Left renal pelvis (tissue), 4 donors: ENCODE measurements at regions not wholly inside any gene's neighbourhood (a gene's known extent, or its start where the extent isn't known, plus 50 kb on each side); places are given as distances from the start of the nearest gene placed in this dataset.
"Not testable (repeated sequence)": the region's sequence is repeated elsewhere in the genome, so short reads cannot be mapped to it uniquely, and the experiment has no call there.

Experiments used
- DNase-seq, 4 donors: peaks; one replicate each; pipeline ENCODE4 v3.0.0-alpha.2; 2013; ENCODE audit warnings: low read depth in 4 of 4, low spot score in 3 of 4

DNA sequence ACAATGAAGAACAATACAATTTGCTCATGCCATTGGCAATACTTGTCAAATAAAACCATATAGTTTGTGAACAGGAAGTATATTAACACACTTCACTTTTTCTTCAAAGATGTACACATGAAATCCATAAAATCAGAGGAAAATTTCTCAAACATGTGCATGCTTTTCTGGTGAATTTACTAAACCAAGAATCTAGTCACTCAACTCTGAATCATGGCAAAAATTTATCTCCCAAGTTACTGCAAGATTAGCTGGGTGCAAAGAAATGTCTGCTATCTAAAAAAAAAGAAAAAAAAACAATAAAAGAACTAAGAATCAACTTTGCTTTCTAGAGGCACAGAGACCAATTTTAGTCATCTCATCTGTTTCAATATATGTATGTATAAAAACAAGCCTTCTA lies 419.2 kb downstream of the NR4A2 start:
- DNase-seq: no peak

DNA sequence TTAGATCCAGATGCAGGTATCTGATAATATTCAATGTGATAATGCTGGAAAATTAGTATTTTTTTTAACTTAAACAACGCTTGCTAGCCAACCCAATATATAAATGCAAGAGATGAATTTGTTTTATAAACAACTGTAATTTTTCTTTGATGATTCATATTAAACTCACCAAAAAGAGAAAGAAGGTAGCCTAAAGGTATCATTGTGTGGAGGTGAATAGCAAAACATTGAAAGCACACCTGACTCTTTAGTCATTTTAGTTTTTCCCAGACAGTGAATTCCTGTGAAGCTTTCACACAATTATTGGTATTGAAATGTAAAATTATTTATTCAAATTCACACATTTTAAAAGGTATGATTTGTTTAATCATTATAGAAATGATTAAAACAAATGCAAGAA lies 424.0 kb downstream of the NR4A2 start:
- DNase-seq: no peak

GRCh38 chr2:155907211-155907610 lies 425.3 kb downstream of the NR4A2 start:
- no peak for DNase-seq

DNA sequence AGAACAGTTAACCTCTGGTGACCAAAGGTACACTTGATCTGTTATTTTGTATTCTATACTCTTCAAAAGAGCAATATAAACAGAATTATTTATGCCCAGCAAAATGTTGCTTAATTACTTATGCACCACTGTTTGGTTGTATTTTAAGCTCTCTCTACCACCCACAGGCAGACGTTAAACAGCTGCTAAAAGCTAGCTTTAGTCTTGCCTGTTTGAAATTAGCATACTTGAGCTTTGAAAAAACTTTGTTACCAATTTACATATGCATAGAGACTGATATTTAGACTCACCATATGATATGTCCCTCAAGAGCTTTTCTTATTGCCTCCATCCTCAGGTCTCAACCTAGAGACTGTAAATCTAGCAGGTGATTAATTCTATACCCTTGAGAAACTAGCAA lies 426.9 kb downstream of the NR4A2 start:
- DNase-seq: no peak

DNA sequence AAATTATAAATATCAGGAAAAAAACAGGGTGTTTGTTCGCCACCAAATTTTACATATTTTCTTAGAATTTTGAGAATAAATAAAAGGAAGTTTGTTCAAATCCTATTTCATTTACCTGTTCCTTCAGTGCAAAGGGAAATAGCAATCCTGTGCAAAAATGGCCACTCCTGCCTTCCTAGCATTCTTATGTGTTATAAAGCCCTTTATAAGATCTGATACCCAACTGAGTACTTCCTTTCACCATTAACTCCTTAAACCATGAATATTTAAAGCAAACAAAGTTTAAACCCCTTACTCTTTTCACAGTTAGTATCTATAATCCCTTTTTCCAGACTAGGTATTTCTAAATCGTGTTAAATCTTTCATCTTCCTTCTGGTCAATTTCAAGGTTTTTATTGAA lies 427.8 kb downstream of the NR4A2 start:
- no peak for DNase-seq

- no peak for DNase-seq
Observed at GRCh38 chr2:155902635-155903034, 429.9 kb downstream of the NR4A2 start.

- no peak for DNase-seq
Observed at GRCh38 chr2:155895016-155895415, 437.5 kb downstream of the NR4A2 start.

- not testable (repeated sequence) for DNase-seq
Observed at GRCh38 chr2:155880382-155880781, 452.1 kb downstream of the NR4A2 start.

GRCh38 chr2:155879900-155880299 lies 452.6 kb downstream of the NR4A2 start:
- DNase-seq: not testable (repeated sequence)

DNA sequence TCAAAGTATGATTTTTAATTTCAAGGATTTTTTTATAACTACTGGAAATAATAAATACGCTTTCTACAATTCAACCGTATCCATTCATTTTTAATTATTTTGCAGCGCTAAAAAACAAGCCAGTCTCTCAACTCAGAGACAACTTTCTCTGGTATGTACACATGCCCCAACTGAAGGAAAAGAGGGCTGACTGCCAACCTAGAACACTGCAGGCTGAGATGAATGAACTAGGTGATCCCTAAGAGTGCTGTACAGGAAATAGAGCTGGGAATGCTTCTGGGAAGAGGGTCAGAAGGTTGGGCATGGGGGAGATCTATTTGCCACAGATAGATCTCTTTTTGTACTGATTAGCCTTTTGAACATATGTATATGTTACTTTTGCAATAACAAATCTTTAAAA lies 460.1 kb downstream of the NR4A2 start:
- DNase-seq: no peak

DNA sequence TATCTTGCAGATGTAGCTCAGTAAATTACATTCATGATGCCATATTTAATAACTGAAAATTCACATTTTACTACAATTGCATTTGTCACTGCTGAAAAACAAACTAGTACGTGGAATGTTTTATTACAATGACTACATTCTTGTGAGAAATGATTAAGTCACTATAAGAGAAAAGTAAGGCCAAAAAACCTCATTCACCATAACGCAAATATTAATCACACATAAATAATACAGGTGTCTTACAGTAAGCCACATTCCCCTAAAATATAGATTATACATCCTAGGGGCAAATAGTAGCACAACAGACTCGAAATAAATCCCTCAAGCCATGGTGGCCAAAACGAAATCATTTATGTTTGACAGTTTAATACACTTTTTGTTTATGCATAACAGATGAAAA lies 460.6 kb downstream of the NR4A2 start:
- no peak for DNase-seq

DNA sequence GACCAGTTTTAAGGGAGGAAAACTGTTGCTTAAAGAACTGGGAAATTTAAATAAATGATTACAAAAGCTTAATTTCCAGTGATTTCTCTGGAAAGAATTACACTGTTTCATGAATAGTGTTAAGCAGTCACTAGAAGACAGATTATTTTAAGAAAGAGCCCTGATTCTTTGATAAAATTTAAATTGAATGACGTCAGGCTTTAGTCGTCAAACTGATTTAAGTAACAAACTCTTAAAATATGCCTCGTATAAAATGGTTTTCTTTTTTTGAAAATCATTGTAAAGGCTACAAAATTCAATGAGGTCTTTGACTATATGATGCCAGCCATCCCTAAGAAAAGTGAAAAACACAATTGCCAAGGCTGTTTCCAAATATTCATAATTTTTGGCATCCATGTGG lies 465.0 kb downstream of the NR4A2 start:
- DNase-seq: no peak

DNA sequence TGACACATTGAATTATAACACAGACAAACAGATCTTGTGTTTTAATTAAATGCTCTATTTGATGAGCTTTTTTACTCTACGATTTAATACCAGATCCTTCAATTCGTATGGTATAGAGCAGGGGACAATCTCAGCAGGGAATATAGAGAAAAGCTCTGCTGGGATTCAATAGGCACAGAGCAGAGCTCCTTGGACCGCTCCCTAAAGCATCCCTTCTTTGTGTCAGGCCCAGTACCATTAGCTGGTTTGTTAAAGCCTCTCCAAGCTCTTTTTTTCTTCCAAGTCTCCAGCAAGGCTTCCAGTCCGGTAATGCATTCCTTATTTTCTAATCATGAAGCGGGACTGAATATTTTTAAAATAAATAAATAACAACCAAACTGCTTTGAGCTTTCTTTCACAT lies 466.0 kb downstream of the NR4A2 start:
- no peak for DNase-seq

DNA sequence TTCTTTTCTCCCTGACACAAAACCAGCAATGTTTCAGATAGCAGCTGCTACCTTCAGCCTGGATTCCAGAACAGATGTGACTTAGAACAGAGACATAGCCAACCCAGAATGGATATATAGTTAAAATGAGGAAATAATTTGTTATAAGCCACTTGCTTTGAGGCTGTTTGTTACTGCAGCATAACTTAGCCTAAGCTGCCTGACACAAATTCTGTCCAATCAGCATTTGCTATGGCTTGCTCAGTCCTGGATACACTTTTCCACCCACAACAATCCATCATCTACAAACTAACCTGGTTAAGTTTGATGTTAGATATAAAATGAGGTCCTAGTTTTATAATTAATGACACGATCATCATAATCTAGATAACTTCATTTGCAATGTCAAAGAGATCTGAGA lies 480.4 kb downstream of the NR4A2 start:
- no peak for DNase-seq

- DNase-seq: no peak
Observed at GRCh38 chr2:155846259-155846658, 486.3 kb downstream of the NR4A2 start.

- no peak for DNase-seq
Observed at GRCh38 chr2:155844461-155844860, 488.1 kb downstream of the NR4A2 start.

DNA sequence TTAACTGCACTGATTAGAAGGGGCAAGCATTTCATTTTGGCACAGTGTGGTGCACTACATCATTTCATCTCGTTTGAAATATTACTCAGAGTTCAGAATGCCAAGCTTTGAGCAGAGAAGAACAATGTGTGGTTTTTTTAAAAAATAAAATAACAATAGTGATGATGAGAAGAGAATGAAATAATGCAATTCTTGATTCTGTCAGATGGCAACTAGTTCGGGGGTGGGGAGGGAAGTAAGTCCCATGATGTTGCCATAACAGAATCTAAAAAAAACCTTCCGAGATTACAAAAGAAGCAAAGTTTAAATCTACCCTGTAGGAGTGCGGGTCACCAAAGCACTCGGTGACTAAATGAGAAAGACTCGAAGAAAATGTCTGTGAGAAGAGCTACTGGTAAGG lies 490.4 kb downstream of the NR4A2 start:
- no peak for DNase-seq

- DNase-seq: no peak
Observed at GRCh38 chr2:155841442-155841841, 491.1 kb downstream of the NR4A2 start.

GRCh38 chr2:155840661-155841060 lies 491.9 kb downstream of the NR4A2 start:
- DNase-seq: no peak

GRCh38 chr2:155839991-155840390 lies 492.5 kb downstream of the NR4A2 start:
- no peak for DNase-seq

DNA sequence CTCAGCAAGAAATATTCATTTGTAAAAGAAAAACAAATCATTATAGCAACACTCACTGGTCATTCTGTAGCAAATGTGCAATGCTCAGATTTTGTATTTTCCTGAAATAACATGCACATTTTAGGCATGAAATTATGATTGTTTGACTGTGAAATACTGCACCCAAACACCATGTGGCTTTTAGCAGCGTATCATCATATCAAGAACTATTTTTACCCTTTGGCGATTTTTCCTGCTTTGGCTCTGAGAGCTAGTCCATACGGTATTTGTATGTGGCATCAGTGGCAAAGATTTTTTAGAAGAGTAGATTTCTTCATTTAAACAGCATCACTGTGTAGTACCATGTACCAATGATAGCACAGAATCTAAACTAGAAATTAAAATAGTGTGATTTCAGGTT lies 493.1 kb downstream of the NR4A2 start:
- no peak for DNase-seq

DNA sequence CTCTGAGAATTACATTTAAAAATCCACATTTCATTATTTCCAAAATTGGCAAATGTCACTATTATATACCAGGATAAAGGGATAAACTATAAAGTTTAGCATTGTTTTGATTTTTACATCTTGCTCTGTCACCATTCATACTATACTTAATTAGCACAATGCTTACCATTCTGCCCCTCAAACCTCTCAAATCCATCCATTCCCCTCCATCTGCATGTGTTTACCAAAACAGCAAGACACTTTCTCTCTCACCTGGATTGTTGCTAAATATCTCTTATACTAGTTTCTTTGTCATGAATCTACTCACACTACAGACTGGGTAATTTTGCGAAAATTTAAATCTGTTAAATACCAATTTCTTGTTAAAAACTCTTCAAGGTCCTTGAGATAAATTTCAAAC lies 496.1 kb downstream of the NR4A2 start:
- DNase-seq: no peak

DNA sequence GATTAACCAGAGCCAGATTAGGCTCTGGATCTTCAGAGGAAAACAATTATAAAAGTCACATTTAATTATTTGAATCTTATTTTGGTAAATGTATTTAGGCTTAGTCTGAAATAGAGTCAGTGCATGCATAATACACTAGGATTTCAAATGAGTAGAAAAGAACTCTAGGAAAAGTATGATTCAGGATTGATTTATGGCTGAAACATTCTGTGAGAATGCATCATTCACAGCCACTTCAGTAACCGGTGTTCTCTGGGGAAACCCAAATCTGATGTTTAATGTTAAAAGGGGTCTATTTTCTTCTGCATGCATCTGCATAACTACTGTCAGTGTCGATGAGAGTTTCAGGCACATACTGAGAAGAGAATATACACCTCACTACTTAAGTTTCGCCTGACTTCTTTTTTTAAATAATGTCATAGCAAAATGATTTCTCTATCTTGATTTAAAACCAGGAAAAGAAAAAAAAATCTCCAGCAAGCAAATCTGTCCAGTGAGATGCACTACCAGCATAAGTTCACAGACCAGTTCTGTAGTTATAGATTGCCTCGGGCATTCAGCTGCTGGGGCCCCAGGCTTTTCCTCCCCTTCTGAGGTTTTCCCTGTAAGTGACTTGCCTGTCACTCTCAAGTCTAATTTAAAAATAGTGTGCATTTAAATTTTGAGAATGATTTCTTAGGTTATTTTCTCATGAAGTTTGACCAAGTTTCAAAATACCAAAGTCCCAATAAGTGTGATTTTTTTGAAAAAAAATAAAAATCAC lies 501.5 kb downstream of the NR4A2 start:
- no peak for DNase-seq
